ENCODE measurements at regions not wholly inside any gene's neighbourhood (a gene's known extent, or its start where the extent isn't known, plus 50 kb on each side); places are given as distances from the start of the nearest gene placed in this dataset.

DNA sequence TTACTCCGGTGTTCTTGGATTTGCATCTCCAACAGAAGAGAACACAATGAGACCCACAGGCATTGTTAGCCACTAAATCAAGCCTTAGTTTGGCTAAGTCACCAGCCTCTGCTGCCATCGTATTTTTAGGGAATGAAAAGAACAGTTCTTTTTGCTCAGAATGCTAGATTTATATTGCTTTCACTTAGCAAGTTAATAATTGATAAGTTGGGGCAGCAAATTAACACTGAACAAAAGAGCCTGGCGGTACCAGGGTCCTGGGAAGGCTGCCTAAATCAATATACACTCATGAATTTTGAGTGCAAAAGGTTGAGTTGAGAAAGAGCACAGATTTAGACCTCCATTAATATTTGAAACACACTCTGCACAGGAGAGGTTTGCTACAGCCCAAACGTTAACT lies 767.7 kb downstream of the TYW1 start:
- H3K4me3 ChIP-seq (ENCODE audit: low read depth, low read length) = no peak overlapping the region
- TF ChIP-seq, protein P1, sequence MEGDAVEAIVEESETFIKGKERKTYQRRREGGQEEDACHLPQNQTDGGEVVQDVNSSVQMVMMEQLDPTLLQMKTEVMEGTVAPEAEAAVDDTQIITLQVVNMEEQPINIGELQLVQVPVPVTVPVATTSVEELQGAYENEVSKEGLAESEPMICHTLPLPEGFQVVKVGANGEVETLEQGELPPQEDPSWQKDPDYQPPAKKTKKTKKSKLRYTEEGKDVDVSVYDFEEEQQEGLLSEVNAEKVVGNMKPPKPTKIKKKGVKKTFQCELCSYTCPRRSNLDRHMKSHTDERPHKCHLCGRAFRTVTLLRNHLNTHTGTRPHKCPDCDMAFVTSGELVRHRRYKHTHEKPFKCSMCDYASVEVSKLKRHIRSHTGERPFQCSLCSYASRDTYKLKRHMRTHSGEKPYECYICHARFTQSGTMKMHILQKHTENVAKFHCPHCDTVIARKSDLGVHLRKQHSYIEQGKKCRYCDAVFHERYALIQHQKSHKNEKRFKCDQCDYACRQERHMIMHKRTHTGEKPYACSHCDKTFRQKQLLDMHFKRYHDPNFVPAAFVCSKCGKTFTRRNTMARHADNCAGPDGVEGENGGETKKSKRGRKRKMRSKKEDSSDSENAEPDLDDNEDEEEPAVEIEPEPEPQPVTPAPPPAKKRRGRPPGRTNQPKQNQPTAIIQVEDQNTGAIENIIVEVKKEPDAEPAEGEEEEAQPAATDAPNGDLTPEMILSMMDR (IDR thresholded peaks at IDR 0.05; ENCODE audit: low read depth, low read length) = no peak

DNA sequence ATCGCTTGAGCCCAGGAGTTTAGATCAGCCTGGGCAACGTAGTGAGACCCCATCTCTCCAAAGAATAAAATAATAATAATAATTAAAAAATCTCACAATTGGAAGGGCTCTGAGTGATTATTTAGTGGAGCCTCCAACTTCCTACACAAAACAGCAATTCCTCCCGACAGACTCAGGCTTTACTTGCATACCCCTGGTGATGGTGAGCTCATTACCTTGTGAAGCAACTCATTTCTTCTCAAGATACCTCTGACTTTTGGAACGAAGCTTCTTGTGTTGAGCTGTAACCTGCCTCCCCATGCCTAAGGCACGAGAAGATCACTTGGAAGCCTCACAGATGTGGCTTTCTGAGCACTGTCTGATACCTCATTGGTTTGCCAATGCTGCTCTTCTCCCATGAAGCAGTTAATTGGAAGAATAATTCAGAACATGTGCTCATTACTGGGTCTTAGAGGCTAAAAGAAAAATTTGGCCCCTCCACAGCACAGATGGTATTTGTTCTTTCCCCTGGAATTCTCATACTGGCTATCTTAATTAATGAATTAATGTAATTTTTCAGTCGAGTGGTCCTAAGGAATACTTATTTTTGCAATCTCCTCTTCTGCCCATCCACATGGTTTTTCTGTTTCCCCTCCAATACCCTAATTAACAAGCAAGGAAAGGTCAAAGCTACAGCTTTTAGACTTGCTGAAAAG lies 769.0 kb downstream of the TYW1 start:
- H3K4me3 ChIP-seq (ENCODE audit: low read depth, low read length) = no peak overlapping the region
- TF ChIP-seq, protein P1 (IDR thresholded peaks at IDR 0.05; ENCODE audit: low read depth, low read length) = no peak

DNA sequence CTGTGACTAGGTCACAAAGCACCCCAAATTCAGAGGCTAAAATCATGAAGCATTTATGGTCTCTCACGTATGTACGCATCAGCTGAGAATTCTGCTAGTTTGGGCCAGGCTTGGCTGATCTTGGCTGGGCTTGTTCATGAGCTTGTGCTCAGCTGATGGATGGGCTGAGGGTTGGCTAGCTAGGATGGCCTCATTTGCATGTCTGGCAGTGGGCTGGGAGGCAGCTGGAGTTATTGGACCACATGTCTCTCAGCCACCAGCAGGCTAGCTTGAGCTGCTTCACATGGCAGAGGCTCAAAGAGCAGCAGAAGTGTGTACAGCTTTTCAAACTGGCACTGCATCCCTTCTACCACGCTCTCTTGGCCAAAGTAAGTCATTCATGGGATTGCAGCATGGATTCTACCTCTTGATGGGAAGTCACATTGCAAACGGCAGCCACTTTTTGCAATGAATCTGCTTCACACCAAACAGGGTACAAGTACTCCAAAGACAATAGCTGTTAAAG lies 770.3 kb downstream of the TYW1 start:
- TF ChIP-seq, protein P1 (IDR thresholded peaks at IDR 0.05; ENCODE audit: low read depth, low read length) = no peak
- no peak overlapping the region for H3K4me3 ChIP-seq (ENCODE audit: low read depth, low read length)

DNA sequence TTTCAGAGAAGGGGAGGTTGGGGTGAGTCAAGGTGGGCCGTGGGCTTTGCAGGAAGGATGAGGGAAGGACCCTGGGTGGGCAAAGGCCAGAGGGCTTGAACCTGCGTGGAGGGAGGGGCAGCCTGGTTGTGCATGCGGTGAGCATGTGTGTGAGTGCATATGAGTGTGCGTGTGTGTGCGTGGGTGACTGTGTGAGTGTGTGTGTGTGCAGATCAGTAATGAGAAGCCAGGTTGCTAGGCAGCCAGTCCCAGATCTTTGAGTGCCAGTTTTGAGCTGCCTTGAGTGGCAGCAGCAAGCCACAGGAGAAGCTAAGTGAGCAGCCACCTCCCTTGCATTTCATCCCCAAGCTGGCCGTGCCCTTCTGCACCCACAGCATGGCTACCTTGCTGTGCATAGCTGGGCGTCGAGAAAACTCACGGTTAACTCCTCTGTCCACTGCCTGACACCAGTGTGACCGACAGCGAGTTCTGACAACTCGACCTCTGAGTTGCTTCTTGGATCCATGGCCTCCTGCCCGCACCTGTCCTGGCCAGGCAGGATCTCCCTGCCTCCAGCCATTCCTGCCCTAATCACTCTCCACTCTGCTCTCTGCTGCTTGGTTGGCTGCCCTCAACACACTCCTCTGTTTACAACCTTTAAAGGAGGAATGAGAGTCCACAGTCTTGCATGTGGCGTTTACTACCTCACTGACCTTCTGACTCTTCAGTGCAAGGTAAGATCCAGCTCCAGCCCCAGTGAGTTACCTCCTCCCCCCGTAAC lies 775.4 kb downstream of the TYW1 start:
- no peak overlapping the region for H3K4me3 ChIP-seq (ENCODE audit: low read depth, low read length)
- TF ChIP-seq, protein P1 (IDR thresholded peaks at IDR 0.05; ENCODE audit: low read depth, low read length) = no peak

DNA sequence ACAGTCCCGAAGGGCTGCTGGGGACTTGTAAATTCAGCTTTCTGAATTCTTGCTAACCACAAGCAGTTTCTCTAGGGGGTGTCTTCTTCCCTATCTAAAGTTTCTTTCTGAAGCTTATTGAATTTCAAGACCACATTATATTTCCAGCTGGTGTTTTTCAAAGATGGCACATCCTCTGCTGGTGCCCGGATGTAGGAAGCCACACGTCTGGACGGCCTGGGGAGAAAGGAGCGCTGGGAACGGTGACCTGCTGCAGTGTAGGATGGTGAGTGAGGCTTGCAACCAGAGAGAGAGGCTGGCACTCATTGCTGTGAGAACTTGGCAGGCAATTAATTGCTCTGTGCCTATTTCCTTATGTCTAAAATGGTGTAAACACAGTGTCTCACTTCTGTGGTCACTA lies 776.4 kb downstream of the TYW1 start:
- no peak overlapping the region for H3K4me3 ChIP-seq (ENCODE audit: low read depth, low read length)
- TF ChIP-seq, protein P1 (IDR thresholded peaks at IDR 0.05; ENCODE audit: low read depth, low read length) = no peak

DNA sequence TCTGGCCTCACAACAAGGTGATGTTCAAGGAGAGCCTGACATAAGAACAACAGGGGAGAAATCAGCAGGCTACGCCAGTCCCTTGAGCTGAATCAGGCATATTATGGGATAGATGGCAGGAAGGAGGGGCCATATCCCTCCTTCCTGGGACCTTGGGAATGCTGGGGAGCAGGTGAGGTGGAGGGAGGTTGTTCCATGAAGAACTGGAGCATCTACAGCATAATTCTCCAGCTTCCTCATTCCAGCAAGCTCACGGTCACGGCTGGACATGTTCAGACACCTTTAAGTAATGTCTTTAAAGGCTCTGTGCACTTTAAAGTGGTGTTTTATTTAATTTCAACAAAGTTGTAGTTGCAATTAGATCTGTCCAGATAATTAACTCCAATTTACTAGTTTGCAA lies 780.5 kb downstream of the TYW1 start:
- TF ChIP-seq, protein P1 (IDR thresholded peaks at IDR 0.05; ENCODE audit: low read depth, low read length) = no peak
- no peak overlapping the region for H3K4me3 ChIP-seq (ENCODE audit: low read depth, low read length)

DNA sequence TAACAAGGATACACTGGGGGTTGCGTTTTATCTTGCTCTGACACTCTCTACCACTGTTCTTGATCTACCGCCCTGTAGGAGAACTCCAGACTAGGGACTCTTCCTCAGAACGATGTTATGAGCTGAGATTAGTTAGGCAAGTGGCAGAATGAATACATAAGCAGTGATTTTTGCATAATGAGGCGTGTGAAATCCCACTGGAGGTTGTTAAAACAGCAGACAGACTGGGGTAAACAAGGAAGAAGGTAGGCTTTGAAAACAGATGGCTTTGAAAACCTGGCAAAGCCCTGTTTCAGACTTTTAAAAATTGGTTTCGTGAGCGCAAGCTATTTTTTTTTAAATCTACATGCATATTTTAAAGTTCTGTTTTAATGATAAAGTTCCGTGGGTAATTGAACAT lies 785.2 kb downstream of the TYW1 start:
- TF ChIP-seq, protein P1 (IDR thresholded peaks at IDR 0.05; ENCODE audit: low read depth, low read length) = no peak
- H3K4me3 ChIP-seq (ENCODE audit: low read depth, low read length) = no peak overlapping the region
